ENCODE measurements at regions not wholly inside any gene's neighbourhood (a gene's known extent, or its start where the extent isn't known, plus 50 kb on each side); places are given as distances from the start of the nearest gene placed in this dataset.
A peak's percentile ranks its signal among the peaks of the same experiment; 100 is the strongest.

- TF ChIP-seq ATF1 (CRISPR knock-in tag; IDR thresholded peaks at IDR 0.05) = peak; percentile 91
- peak; percentile 30; the same call in 1 of the 2 replicates for TF ChIP-seq NFYB (CRISPR knock-in tag; conservative IDR thresholded peaks at IDR 0.05; ENCODE audit: low read depth)
- TF ChIP-seq ETV6 (CRISPR knock-in tag; IDR thresholded peaks at IDR 0.05) = peak; percentile 98
- TF ChIP-seq MXD4 (CRISPR knock-in tag; IDR thresholded peaks at IDR 0.05; ENCODE audit: borderline replicate concordance) = no peak
- peak; percentile 61 for TF ChIP-seq SMAD3 (CRISPR knock-in tag; IDR thresholded peaks at IDR 0.05; ENCODE audit: borderline replicate concordance)
- TF ChIP-seq PRRX2 (CRISPR knock-in tag; IDR thresholded peaks at IDR 0.05) = peak; percentile 99
- TF ChIP-seq PREB (CRISPR knock-in tag; IDR thresholded peaks at IDR 0.05; ENCODE audit: borderline replicate concordance) = peak; percentile 75; the same call in 1 of the 2 replicates
- TF ChIP-seq FOXP4 (CRISPR knock-in tag; IDR thresholded peaks at IDR 0.05) = peak; percentile 71; the same call in 1 of the 2 replicates
- TF ChIP-seq ZNF512 (CRISPR knock-in tag; IDR thresholded peaks at IDR 0.05; ENCODE audit: borderline replicate concordance) = no peak
- peak; percentile 99 for TF ChIP-seq ERG (CRISPR knock-in tag; IDR thresholded peaks at IDR 0.05)
- TF ChIP-seq GABPB1 (CRISPR knock-in tag; IDR thresholded peaks at IDR 0.05) = no peak
- TF ChIP-seq OVOL2 (CRISPR knock-in tag; IDR thresholded peaks at IDR 0.05; ENCODE audit: borderline replicate concordance) = peak; percentile 81; the same call in 1 of the 2 replicates
- no peak for TF ChIP-seq IRF2 (CRISPR knock-in tag; IDR thresholded peaks at IDR 0.05; ENCODE audit: borderline replicate concordance, low read depth)
- peak; percentile 70 for TF ChIP-seq MAX (CRISPR knock-in tag; IDR thresholded peaks at IDR 0.05)
- 0 out of 2 replicates have a peak, but pooled peaks have one; percentile 56 for TF ChIP-seq TP53 (CRISPR knock-in tag; IDR thresholded peaks at IDR 0.05)
- no peak for TF ChIP-seq GRHL2 (CRISPR knock-in tag; IDR thresholded peaks at IDR 0.05; ENCODE audit: insufficient replicate concordance, severe bottlenecking)
- TF ChIP-seq CREB1 (CRISPR knock-in tag; IDR thresholded peaks at IDR 0.05) = peak; percentile 73; the same call in 1 of the 2 replicates
- TF ChIP-seq SP1 (CRISPR knock-in tag; conservative IDR thresholded peaks at IDR 0.05) = peak; percentile 69
- TF ChIP-seq HMGA2 (CRISPR knock-in tag; IDR thresholded peaks at IDR 0.05) = no peak
- peak; percentile 93 for TF ChIP-seq JUN (CRISPR knock-in tag; IDR thresholded peaks at IDR 0.05)
- TF ChIP-seq RORB (CRISPR knock-in tag; IDR thresholded peaks at IDR 0.05) = peak; percentile 84
- TF ChIP-seq NR1H2 (CRISPR knock-in tag; IDR thresholded peaks at IDR 0.05) = 0 out of 2 replicates have a peak, but pooled peaks have one; percentile 25
- TF ChIP-seq E2F1 (CRISPR knock-in tag; IDR thresholded peaks at IDR 0.05) = no peak
- TF ChIP-seq CREM (CRISPR knock-in tag; IDR thresholded peaks at IDR 0.05) = peak; percentile 81; the same call in 1 of the 2 replicates
- peak; percentile 33; the same call in 1 of the 2 replicates for TF ChIP-seq USF2 (CRISPR knock-in tag; IDR thresholded peaks at IDR 0.05)
- peak; percentile 63; the same call in 1 of the 2 replicates for TF ChIP-seq ZNF219 (CRISPR knock-in tag; IDR thresholded peaks at IDR 0.05; ENCODE audit: borderline replicate concordance)
- TF ChIP-seq ZNF396 (CRISPR knock-in tag; IDR thresholded peaks at IDR 0.05; ENCODE audit: borderline replicate concordance) = no peak
- TF ChIP-seq ATF3 (CRISPR knock-in tag; conservative IDR thresholded peaks at IDR 0.05) = no peak
- TF ChIP-seq ZNF263 (CRISPR knock-in tag; IDR thresholded peaks at IDR 0.05; ENCODE audit: low read depth) = no peak
- TF ChIP-seq ZMAT4 (CRISPR knock-in tag; IDR thresholded peaks at IDR 0.05) = peak; percentile 78; the same call in 1 of the 2 replicates
- peak; percentile 98 for TF ChIP-seq ZNF671 (CRISPR knock-in tag; IDR thresholded peaks at IDR 0.05)
Measured at GRCh38 chr1:147084273-147085096, 87.8 kb downstream of the PRKAB2 start (continued).
